Astrocyte of the cerebellum (primary cell): ENCODE measurements at regions not wholly inside any gene's neighbourhood (a gene's known extent, or its start where the extent isn't known, plus 50 kb on each side); places are given as distances from the start of the nearest gene placed in this dataset.
A peak's percentile ranks its signal among the peaks of the same experiment; 100 is the strongest.

ENCODE experiments used
- DNase-seq: peaks from one replicate; pipeline ENCODE4 v3.0.0-alpha.2; 2011; ENCODE audit warnings: low read depth
- H3K4me3 ChIP-seq: 2 replicates; pipeline ENCODE4 v1.5.1; 2011; ENCODE audit warnings: mild to moderate bottlenecking, low read depth, low read length, moderate library complexity
- in situ Hi-C: cut with HindIII; loops from 2 replicates; pipeline ENCODE4 v1.10.0; 2017; ENCODE audit warnings: low sequenced_read_pairs
- TF ChIP-seq, protein P1 (sequence below): IDR thresholded peaks from 2 replicates; pipeline ENCODE4 v1.5.1; 2012; ENCODE audit warnings: low read length, low read depth, moderate library complexity, mild to moderate bottlenecking; ENCODE audit errors: missing control alignments

DNA sequence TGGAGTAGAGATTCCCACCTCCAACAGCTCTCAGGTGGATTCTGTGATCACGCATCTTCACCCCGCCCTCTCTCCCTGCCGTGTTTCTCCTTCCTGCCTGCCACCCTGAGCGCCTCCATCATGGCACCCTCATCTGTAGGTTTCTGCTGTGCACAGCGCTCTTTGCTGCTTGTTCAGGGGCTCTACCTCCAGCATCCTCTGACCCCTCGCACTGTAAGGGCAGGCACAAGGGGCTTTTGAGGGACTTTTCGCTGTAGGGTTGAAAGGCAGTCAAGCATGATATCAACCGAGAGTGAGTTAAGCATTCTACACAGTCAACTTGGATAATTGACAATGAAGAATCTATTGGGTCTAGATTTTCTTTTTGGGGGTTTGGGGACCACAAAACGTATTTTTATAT lies 99.1 kb upstream of the GREM2 start:
- in situ Hi-C loops, result loop anchor here (25.0 kb wide), 1 partner anchor 776 kb away; no protein-coding TSS in a partner anchor
- no peak overlapping the region for H3K4me3 ChIP-seq
- TF ChIP-seq, protein P1, sequence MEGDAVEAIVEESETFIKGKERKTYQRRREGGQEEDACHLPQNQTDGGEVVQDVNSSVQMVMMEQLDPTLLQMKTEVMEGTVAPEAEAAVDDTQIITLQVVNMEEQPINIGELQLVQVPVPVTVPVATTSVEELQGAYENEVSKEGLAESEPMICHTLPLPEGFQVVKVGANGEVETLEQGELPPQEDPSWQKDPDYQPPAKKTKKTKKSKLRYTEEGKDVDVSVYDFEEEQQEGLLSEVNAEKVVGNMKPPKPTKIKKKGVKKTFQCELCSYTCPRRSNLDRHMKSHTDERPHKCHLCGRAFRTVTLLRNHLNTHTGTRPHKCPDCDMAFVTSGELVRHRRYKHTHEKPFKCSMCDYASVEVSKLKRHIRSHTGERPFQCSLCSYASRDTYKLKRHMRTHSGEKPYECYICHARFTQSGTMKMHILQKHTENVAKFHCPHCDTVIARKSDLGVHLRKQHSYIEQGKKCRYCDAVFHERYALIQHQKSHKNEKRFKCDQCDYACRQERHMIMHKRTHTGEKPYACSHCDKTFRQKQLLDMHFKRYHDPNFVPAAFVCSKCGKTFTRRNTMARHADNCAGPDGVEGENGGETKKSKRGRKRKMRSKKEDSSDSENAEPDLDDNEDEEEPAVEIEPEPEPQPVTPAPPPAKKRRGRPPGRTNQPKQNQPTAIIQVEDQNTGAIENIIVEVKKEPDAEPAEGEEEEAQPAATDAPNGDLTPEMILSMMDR, result no peak
- no peak for DNase-seq

DNA sequence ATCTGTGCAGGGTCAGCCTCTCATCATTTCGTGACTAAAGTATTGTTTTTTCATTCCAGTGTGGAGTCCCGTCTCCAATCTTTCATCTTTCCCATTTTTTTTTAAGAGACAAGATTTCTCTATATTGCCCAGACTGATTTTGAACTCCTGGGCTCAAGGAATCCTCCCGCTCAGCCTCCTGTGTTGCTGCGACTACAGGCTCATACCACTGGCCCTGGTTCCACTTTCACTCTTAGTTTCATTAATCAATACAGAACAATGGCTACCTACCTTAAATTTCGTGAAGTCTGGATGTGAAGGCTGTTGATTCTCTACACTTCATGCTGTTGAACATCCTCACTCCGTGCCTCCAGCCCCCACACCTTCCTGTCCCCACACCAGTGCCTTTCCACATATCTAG lies 97.7 kb upstream of the GREM2 start:
- in situ Hi-C loops, result loop anchor here (25.0 kb wide), 1 partner anchor 778 kb away; no protein-coding TSS in a partner anchor

DNA sequence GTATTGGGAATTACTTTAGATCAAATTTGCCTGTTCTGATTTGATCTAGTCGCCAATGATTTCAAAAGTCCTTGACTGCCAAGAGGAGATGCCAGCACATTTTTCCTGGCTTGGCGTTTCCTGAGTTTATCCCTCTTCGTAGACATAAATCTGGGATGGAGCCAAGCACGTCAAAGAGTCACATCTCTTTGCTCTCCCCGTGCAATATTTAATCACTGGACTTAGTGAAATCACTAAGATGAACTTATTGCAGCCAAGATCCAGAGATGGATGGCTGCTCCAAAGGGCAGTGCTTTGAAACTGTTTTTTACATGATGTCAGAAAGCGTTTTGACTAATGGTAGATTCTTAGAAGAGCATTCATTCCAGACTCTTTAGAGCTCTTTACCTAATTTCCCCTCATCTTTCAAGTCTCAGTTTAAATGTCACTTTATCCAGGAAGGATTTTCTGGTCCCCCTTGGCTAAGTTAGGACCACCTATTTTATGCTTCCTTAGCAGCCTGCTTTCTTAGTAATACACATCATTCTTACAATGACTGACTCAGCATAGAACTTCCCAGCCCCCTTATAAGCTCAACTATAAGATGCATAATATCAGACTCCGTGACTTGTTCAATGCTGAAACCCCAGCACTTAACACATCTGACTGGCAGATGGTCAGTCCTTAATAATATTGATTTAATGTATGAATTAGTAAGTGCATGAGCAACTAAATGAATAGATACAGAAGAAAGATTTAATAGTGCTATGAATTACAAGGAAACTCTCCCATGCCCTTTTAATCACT lies 94.4 kb upstream of the GREM2 start:
- TF ChIP-seq, protein P1, result no peak
- in situ Hi-C loops, result loop anchor here (25.0 kb wide), 1 partner anchor 781 kb away; no protein-coding TSS in a partner anchor
- H3K4me3 ChIP-seq, result no peak overlapping the region
- DNase-seq, result peak; percentile 12

More for the DNA sequence above, 97.7 kb upstream of the GREM2 start:
- TF ChIP-seq, protein P1, result no peak
- DNase-seq, result no peak
- no peak overlapping the region for H3K4me3 ChIP-seq

DNA sequence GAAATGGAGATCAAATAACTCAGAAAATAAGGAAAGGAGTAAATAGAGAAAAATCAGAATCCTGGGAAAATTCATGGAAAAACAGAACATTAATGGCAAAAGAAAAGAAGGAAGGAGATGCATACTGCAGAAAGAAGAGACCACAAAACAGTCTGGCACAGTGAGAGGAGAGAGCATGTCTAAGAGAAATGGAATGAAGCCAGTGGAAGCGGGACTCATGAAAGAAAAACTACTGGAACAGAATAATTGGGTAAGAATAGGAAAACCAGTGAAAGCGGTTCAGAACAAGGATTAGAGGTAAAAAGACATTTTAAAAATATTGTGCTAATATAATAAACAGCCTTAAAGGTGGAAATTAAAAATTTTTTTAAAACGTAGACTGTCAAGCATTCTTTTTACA lies 93.6 kb upstream of the GREM2 start:
- in situ Hi-C loops, result loop anchor here (25.0 kb wide), 1 partner anchor 782 kb away; no protein-coding TSS in a partner anchor
- H3K4me3 ChIP-seq, result no peak overlapping the region
- TF ChIP-seq, protein P1, result no peak

DNA sequence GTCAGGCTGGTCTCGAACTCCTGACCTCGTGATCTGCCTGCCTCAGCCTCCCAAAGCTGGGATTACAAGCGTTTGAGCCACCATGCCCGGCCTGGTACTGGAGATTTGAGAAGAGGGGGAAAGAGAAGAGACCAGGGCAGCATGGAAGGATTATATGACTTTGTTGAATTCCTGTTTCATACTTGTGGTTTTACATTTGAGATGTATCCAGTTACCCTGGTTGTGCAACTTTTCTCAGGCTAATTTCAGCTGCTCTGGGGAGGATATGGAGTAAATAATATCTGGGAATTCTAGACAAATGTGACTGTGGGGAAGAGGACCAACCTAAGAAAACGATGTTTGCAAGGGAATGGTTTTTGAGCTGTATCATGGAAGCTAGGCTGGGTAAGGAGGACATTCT lies 89.5 kb upstream of the GREM2 start:
- in situ Hi-C loops, result loop anchor here (25.0 kb wide), 1 partner anchor 786 kb away; no protein-coding TSS in a partner anchor
- H3K4me3 ChIP-seq, result no peak overlapping the region
- TF ChIP-seq, protein P1, result no peak
- DNase-seq, result peak; percentile 70

More for the DNA sequence above, 93.6 kb upstream of the GREM2 start:
- peak; percentile 72 for DNase-seq

DNA sequence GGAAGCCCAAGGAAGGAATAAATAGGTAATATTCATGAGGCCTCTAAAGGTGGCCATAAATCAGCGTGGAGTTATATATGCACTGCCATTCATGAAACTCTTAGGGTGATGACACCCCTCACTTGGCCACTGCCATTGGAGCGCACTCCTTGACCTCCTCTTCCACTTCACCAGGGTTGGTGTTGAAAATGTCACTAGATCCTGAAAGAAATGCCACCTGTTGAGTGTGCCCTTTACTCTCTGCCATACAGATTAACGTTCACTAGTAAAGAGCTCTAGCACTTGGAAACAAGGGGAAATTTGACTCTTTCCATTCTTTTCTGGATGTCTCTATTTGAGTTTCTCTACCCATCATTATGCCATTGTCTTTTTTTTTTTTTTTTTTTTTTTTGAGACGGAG lies 83.5 kb upstream of the GREM2 start:
- in situ Hi-C loops, result no loop called here
- DNase-seq, result no peak
- H3K4me3 ChIP-seq, result no peak overlapping the region
- TF ChIP-seq, protein P1, result no peak
